ENCODE measurements at regions not wholly inside any gene's neighbourhood (a gene's known extent, or its start where the extent isn't known, plus 50 kb on each side); places are given as distances from the start of the nearest gene placed in this dataset.

GRCh38 chr3:34942256-34942655, 697.1 kb upstream of the ARPP21 start:
- no peak for TF ChIP-seq CTCF (IDR thresholded peaks at IDR 0.05; ENCODE audit: low read depth, low read length)
- TF ChIP-seq EZH2phosphoT487 (IDR thresholded peaks at IDR 0.05; ENCODE audit: low read depth): no peak
